H9 (cell line): ENCODE measurements at regions not wholly inside any gene's neighbourhood (a gene's known extent, or its start where the extent isn't known, plus 50 kb on each side); places are given as distances from the start of the nearest gene placed in this dataset.

Source experiments
- DNase-seq: peaks from one replicate; pipeline ENCODE4 v3.0.0-alpha.2; 2017
- H2AFZ ChIP-seq: one replicate; pipeline ENCODE4 v1.6.1; 2013; ENCODE audit warnings: mild to moderate bottlenecking, low read length, control low read depth, moderate library complexity
- H2AK5ac ChIP-seq: 2 replicates; pipeline ENCODE4 v1.6.1; 2013; ENCODE audit warnings: low read length, control low read depth, mixed read lengths; ENCODE audit not compliant: insufficient read length
- H2BK120ac ChIP-seq: one replicate; pipeline ENCODE4 v1.6.1; 2013; ENCODE audit warnings: low read depth, mild to moderate bottlenecking, low read length, control low read depth, inconsistent platforms; ENCODE audit not compliant: poor library complexity, severe bottlenecking
- H2BK12ac ChIP-seq: 2 replicates; pipeline ENCODE4 v1.6.1; 2013; ENCODE audit warnings: low read length, control low read depth, mixed read lengths, low read depth; ENCODE audit not compliant: insufficient read length
- H2BK15ac ChIP-seq: 2 replicates; pipeline ENCODE4 v1.6.1; 2013; ENCODE audit warnings: low read depth, low read length, control low read depth
- H2BK20ac ChIP-seq: one replicate; pipeline ENCODE4 v1.6.1; 2013; ENCODE audit warnings: low read depth, mild to moderate bottlenecking, low read length, control low read depth, inconsistent platforms; ENCODE audit not compliant: poor library complexity, severe bottlenecking
- H2BK5ac ChIP-seq: 2 replicates; pipeline ENCODE4 v1.6.1; 2013; ENCODE audit warnings: low read length, control low read depth, mixed read lengths; ENCODE audit not compliant: insufficient read length
- H3K14ac ChIP-seq: 2 replicates; pipeline ENCODE4 v1.6.1; 2013; ENCODE audit warnings: low read length, control low read depth; ENCODE audit not compliant: insufficient read depth
- H3K18ac ChIP-seq: 2 replicates; pipeline ENCODE4 v1.6.1; 2013; ENCODE audit warnings: low read depth, mild to moderate bottlenecking, mixed read lengths, low read length, control low read depth; ENCODE audit not compliant: insufficient read length
- H3K23ac ChIP-seq: 2 replicates; pipeline ENCODE4 v1.6.1; 2013; ENCODE audit warnings: low read length, control low read depth, mixed read lengths, low read depth; ENCODE audit not compliant: insufficient read length
- H3K23me2 ChIP-seq: 2 replicates; pipeline ENCODE4 v1.6.1; 2013; ENCODE audit warnings: low read depth, mild to moderate bottlenecking, mixed read lengths, low read length, control low read depth; ENCODE audit not compliant: insufficient read length, poor library complexity, severe bottlenecking
- H3K27ac ChIP-seq: 2 replicates; pipeline ENCODE4 v1.5.1; 2013; ENCODE audit warnings: low read length, control low read depth, mixed read lengths, low read depth; ENCODE audit not compliant: insufficient read length
- H3K27me3 ChIP-seq: 2 replicates; pipeline ENCODE4 v1.6.1; 2013; ENCODE audit warnings: low read length, control low read depth, inconsistent platforms; ENCODE audit not compliant: insufficient read depth
- H3K4ac ChIP-seq: 2 replicates; pipeline ENCODE4 v1.6.1; 2013; ENCODE audit warnings: low read depth, mild to moderate bottlenecking, control low read depth, inconsistent platforms, low read length, moderate library complexity
- H3K4me1 ChIP-seq: 2 replicates; pipeline ENCODE4 v1.6.1; 2013; ENCODE audit warnings: low read length, control low read depth, inconsistent platforms; ENCODE audit not compliant: insufficient read depth
- H3K4me2 ChIP-seq: 2 replicates; pipeline ENCODE4 v1.6.1; 2013; ENCODE audit warnings: low read length, control low read depth, mixed read lengths; ENCODE audit not compliant: insufficient read length, insufficient read depth
- H3K56ac ChIP-seq: 2 replicates; pipeline ENCODE4 v1.6.1; 2013; ENCODE audit warnings: low read depth, mild to moderate bottlenecking, mixed read lengths, low read length, control low read depth; ENCODE audit not compliant: insufficient read length
- H3K79me1 ChIP-seq: 2 replicates; pipeline ENCODE4 v1.6.1; 2013; ENCODE audit warnings: low read depth, mild to moderate bottlenecking, moderate library complexity, low read length, control low read depth, inconsistent platforms; ENCODE audit not compliant: insufficient read depth, poor library complexity, severe bottlenecking
- H3K79me2 ChIP-seq: 2 replicates; pipeline ENCODE4 v1.6.1; 2013; ENCODE audit warnings: low read length, control low read depth, inconsistent platforms; ENCODE audit not compliant: insufficient read depth
- H3K9ac ChIP-seq: 2 replicates; pipeline ENCODE4 v1.6.1; 2013; ENCODE audit warnings: low read length, control low read depth, mixed read lengths; ENCODE audit not compliant: insufficient read length; ENCODE audit errors: extremely low read depth
- H3K9me3 ChIP-seq: one replicate; pipeline ENCODE4 v1.6.1; 2013; ENCODE audit warnings: low read depth, low read length, inconsistent platforms; ENCODE audit not compliant: control insufficient read depth
- H3T11ph ChIP-seq: one replicate; pipeline ENCODE4 v1.6.1; 2013; ENCODE audit warnings: mild to moderate bottlenecking, low read length, control low read depth, inconsistent platforms
- H4K20me1 ChIP-seq: one replicate; pipeline ENCODE4 v1.6.1; 2013; ENCODE audit not compliant: control insufficient read depth, insufficient read length, insufficient read depth
- H4K5ac ChIP-seq: 2 replicates; pipeline ENCODE4 v1.6.1; 2013; ENCODE audit warnings: low read depth, mild to moderate bottlenecking, mixed read lengths, low read length, control low read depth; ENCODE audit not compliant: insufficient read length
- H4K8ac ChIP-seq: replicated peaks from 2 replicates; pipeline ENCODE4 v1.6.1; 2013; ENCODE audit warnings: low read length, control low read depth, mixed read lengths, low read depth; ENCODE audit not compliant: insufficient read length
- H4K91ac ChIP-seq: 2 replicates; pipeline ENCODE4 v1.6.1; 2013; ENCODE audit warnings: low read depth, mild to moderate bottlenecking, moderate library complexity, mixed read lengths, low read length, control low read depth; ENCODE audit not compliant: insufficient read length
- H3K27ac Mint-ChIP-seq, 3 experiments: 2 replicates in 2 of 3; 3 replicates in 1 of 3; pipeline ENCODE4 v1.8.0; 2020 to 2021; ENCODE audit warnings: mixed read lengths in 3 of 3, mild to moderate bottlenecking in 1 of 3, moderate library complexity in 1 of 3
- H3K27me3 Mint-ChIP-seq: 2 replicates; pipeline ENCODE4 v1.8.0; 2021; ENCODE audit warnings: low read depth, mild to moderate bottlenecking, moderate library complexity, mixed read lengths
- H3K36me3 Mint-ChIP-seq, 3 experiments: 2 replicates in 2 of 3; 3 replicates in 1 of 3; pipeline ENCODE4 v1.8.0; 2020 to 2021; ENCODE audit warnings: low read depth in 3 of 3, mixed read lengths in 3 of 3; ENCODE audit not compliant: insufficient read depth in 1 of 3
- H3K4me1 Mint-ChIP-seq, 2 experiments: 2 replicates each; pipeline ENCODE4 v1.8.0; 2020; ENCODE audit warnings: mixed read lengths in 2 of 2
- H3K4me3 Mint-ChIP-seq, 2 experiments: 2 replicates in 1 of 2; 3 replicates in 1 of 2; pipeline ENCODE4 v1.8.0; 2020 to 2021; ENCODE audit warnings: mild to moderate bottlenecking in 2 of 2, mixed read lengths in 2 of 2, moderate library complexity in 1 of 2
- H3K9me3 Mint-ChIP-seq, 2 experiments: 2 replicates in 1 of 2; 3 replicates in 1 of 2; pipeline ENCODE4 v1.8.0; 2020; ENCODE audit warnings: mild to moderate bottlenecking in 2 of 2, mixed read lengths in 2 of 2, moderate library complexity in 1 of 2
- CTCF ChIP-seq: fragments of 200-600 bp; sonication (generic); conservative IDR thresholded peaks from 3 replicates; pipeline ENCODE4 v1.8.0; 2021; ENCODE audit warnings: antibody characterized with exemption, mild to moderate bottlenecking
- WGBS: extraction: QIAGEN DNeasy Blood & Tissue Kit; methylation state at CpG from one replicate; pipeline ENCODE4 v1.1.7; 2013; ENCODE audit warnings: missing lambda C conversion rate, low lambda C conversion rate, mixed read lengths; ENCODE audit not compliant: insufficient read length; ENCODE audit errors: extremely low coverage; 5-methylcytosine and 5-hydroxymethylcytosine counted together

- WGBS = no CpG with 5 or more reads among the region's 16 CpGs
- no peak overlapping the region for H3K4me2 ChIP-seq
- no peak overlapping the region for H3K23ac ChIP-seq
- H3K9ac ChIP-seq = no peak overlapping the region
- H4K91ac ChIP-seq = no peak overlapping the region
- no peaks in the 10 kb centered on the region for H3K27me3 Mint-ChIP-seq
- H3K27me3 ChIP-seq = no peaks in the 10 kb centered on the region
- H3K9me3 ChIP-seq = no peaks in the 10 kb centered on the region
- no peak overlapping the region for H3K56ac ChIP-seq
- peak overlapping the region in 2 of 3 experiments; percentile 50 to 57; a peak in 3 of 7 replicates for H3K27ac Mint-ChIP-seq
- no peaks in the 10 kb centered on the region for H4K20me1 ChIP-seq
- H3K27ac ChIP-seq = no peak overlapping the region
- no peak overlapping the region for H2BK120ac ChIP-seq
- H2AFZ ChIP-seq = no peak overlapping the region
- no peak overlapping the region for H4K5ac ChIP-seq
- H3K4ac ChIP-seq = no peak overlapping the region
- H3K79me2 ChIP-seq = no peaks in the 10 kb centered on the region
- H3K9me3 Mint-ChIP-seq = no peaks in the 10 kb centered on the region
- H3T11ph ChIP-seq = no peak overlapping the region
- no peak overlapping the region for H2BK5ac ChIP-seq
- no peak overlapping the region for H3K14ac ChIP-seq
- no peaks in the 10 kb centered on the region for H3K79me1 ChIP-seq
- peaks cover 12% of the 10 kb centered on the region; the same call in 1 of the 2 replicates for H3K4me1 ChIP-seq
- H3K23me2 ChIP-seq = no peaks in the 10 kb centered on the region
- H2BK15ac ChIP-seq = no peak overlapping the region
- H2AK5ac ChIP-seq = no peak overlapping the region
- peaks cover 33 to 37% of the 10 kb centered on the region in 2 experiments for H3K4me1 Mint-ChIP-seq
- H3K18ac ChIP-seq = peak overlapping the region; percentile 39
- no peak for TF ChIP-seq CTCF
- no peaks in the 10 kb centered on the region for H3K36me3 Mint-ChIP-seq
- no peak overlapping the region for H4K8ac ChIP-seq
- no peak for DNase-seq
- H3K4me3 Mint-ChIP-seq = no peak overlapping the region
- H2BK12ac ChIP-seq = no peak overlapping the region
- H2BK20ac ChIP-seq = no peak overlapping the region
These were observed 71.4 kb upstream of the RAB4A start for GRCh38 chr1:229199261-229200243.
